Central memory CD8-positive, alpha-beta T cell (primary cell): ENCODE measurements at regions not wholly inside any gene's neighbourhood (a gene's known extent, or its start where the extent isn't known, plus 50 kb on each side); places are given as distances from the start of the nearest gene placed in this dataset.
"Not testable (repeated sequence)": the region's sequence is repeated elsewhere in the genome, so short reads cannot be mapped to it uniquely, and the experiment has no call there.

Experiments used
- ATAC-seq: fragments of 150-1000 bp; cut with Tn5 transposase; replicated peaks from 2 replicates; pipeline ENCODE4 v1.10.0; 2022; ENCODE audit warnings: mild to moderate bottlenecking, moderate FRiP score, moderate number of reproducible peaks; ENCODE audit not compliant: poor library complexity, severe bottlenecking; ENCODE audit errors: extremely low read depth
- DNase-seq, 2 donors: peaks; one replicate each; pipeline ENCODE4 v3.0.0; 2021; ENCODE audit warnings: low spot score in 2 of 2
- H3K27ac Mint-ChIP-seq: one replicate; pipeline ENCODE4 v1.8.0; 2022; ENCODE audit warnings: low read depth, mild to moderate bottlenecking, moderate library complexity, mixed read lengths
- H3K27me3 Mint-ChIP-seq: one replicate; pipeline ENCODE4 v1.8.0; 2022; ENCODE audit warnings: mixed read lengths
- H3K36me3 Mint-ChIP-seq: one replicate; pipeline ENCODE4 v1.8.0; 2022; ENCODE audit warnings: mild to moderate bottlenecking, moderate library complexity, mixed read lengths; ENCODE audit not compliant: insufficient read depth
- H3K4me1 Mint-ChIP-seq: one replicate; pipeline ENCODE4 v1.8.0; 2022; ENCODE audit warnings: mixed read lengths
- H3K4me3 Mint-ChIP-seq: one replicate; pipeline ENCODE4 v1.8.0; 2022; ENCODE audit warnings: mild to moderate bottlenecking, moderate library complexity, mixed read lengths
- H3K9me3 Mint-ChIP-seq: one replicate; pipeline ENCODE4 v1.8.0; 2022; ENCODE audit warnings: mixed read lengths

DNA sequence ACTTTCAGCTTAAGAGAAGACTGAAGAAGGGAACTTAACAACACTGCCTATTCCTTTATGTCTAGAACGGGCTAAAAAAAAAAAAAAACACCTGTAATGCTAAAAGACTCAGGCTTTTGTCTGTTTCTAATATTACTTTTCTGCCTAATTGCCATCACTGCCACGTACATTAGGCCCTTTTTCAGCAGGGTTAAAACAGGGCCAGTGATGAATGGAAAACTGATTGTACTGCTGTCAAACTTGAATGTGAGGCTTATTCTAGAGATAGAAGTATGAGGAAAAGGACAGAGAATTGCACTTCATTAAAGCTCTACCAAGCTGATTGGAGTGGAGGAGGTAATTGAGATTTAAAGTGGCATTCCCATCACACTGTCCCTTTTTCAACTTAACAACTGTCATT lies 535.8 kb downstream of the PRKD1 start:
- DNase-seq = no peak
- no peaks in the 10 kb centered on the region for H3K27me3 Mint-ChIP-seq
- peaks cover 17% of the 10 kb centered on the region for H3K9me3 Mint-ChIP-seq
- H3K27ac Mint-ChIP-seq = no peak overlapping the region
- no peak for ATAC-seq
- H3K36me3 Mint-ChIP-seq = no peaks in the 10 kb centered on the region
- H3K4me3 Mint-ChIP-seq = no peak overlapping the region
- no peaks in the 10 kb centered on the region for H3K4me1 Mint-ChIP-seq

DNA sequence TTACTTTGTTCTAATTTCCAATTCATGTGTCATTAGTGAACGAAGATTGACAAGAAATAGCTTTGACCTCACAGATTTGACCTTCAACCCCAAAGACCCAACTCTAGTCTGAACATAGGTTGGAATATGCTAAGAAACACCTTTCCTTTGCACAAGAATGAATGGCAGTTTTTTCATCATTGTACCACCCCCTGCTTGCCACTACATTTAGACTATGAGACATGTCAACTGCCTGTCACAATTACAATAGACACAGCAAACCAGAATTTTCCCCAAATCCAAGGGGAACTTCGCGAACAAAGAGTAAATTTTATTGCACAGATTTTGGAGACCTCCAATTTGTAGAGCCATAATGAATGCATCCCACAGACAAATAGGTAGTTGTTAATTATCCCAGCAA lies 535.4 kb downstream of the PRKD1 start:
- no peak for DNase-seq
- no peaks in the 10 kb centered on the region for H3K27me3 Mint-ChIP-seq
- ATAC-seq = no peak
- H3K9me3 Mint-ChIP-seq = peaks cover 17% of the 10 kb centered on the region
- H3K4me3 Mint-ChIP-seq = no peak overlapping the region
- H3K27ac Mint-ChIP-seq = no peak overlapping the region
- no peaks in the 10 kb centered on the region for H3K4me1 Mint-ChIP-seq
- H3K36me3 Mint-ChIP-seq = no peaks in the 10 kb centered on the region

DNA sequence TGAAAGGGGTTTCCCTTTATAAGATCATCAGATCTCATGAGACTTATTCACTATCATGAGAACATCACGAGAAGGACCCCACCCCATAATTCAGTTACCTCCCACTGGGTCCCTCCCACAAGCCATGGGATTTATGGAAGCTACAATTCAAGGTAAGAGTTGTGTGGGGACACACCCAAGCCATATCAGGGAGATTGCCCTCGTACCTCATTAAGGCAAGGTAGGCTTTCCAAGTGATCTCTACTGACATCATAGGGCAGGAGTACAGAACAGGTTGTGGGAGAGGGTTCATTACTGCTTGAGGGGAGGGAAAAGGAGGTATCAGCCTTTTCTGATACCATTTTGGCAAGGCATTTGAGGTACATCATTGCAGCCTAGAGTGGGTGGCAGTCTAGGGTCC lies 524.6 kb downstream of the PRKD1 start:
- no peak overlapping the region for H3K4me3 Mint-ChIP-seq
- H3K36me3 Mint-ChIP-seq = no peaks in the 10 kb centered on the region
- no peaks in the 10 kb centered on the region for H3K4me1 Mint-ChIP-seq
- DNase-seq (no peak), ATAC-seq (no peak)
- H3K27ac Mint-ChIP-seq = no peak overlapping the region
- H3K27me3 Mint-ChIP-seq = no peaks in the 10 kb centered on the region
- H3K9me3 Mint-ChIP-seq = peaks cover 20% of the 10 kb centered on the region

DNA sequence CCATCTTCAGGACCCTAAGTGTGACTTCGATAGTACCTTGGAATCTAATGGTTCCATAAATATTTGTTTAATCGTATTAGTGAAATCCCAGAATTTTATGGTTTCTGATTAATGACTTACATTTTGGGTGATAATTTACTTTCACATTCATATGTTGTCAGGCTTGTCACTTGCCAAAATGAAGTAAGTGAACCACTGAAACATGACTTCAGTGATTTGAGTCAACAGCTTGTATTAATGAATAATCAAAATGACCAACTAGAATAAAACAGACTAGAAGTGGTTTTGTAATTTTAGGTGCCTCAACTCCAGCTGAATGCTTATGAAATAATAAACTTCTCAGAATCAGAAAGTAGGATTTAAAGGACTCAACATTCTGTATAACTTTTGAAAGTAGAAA lies 517.1 kb downstream of the PRKD1 start:
- no peak for DNase-seq
- no peaks in the 10 kb centered on the region for H3K36me3 Mint-ChIP-seq
- H3K4me3 Mint-ChIP-seq = no peak overlapping the region
- H3K27me3 Mint-ChIP-seq = no peaks in the 10 kb centered on the region
- no peak for ATAC-seq
- no peak overlapping the region for H3K27ac Mint-ChIP-seq
- peaks cover 10% of the 10 kb centered on the region for H3K9me3 Mint-ChIP-seq
- no peaks in the 10 kb centered on the region for H3K4me1 Mint-ChIP-seq

DNA sequence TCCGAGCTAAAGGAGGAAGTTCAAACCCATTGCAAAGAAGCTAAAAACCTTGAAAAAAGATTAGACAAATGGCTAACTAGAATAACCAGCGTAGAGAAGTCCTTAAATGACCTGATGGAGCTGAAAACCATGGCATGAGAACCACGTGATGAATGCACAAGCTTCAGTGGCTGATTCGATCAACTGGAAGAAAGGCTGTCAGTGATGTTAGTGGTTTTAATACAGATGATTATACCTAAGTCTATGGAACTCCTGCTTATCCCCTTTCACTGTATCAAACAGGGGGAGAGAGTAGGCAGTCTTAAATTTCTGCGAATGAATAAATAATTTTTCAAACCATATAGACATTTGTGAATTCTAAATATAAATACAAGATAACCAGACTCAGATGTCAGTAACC lies 512.7 kb downstream of the PRKD1 start:
- not testable (repeated sequence) for ATAC-seq, DNase-seq, H3K36me3 Mint-ChIP-seq, H3K27me3 Mint-ChIP-seq, H3K4me1 Mint-ChIP-seq, H3K27ac Mint-ChIP-seq, H3K4me3 Mint-ChIP-seq
- peaks cover 14% of the 10 kb centered on the region for H3K9me3 Mint-ChIP-seq

DNA sequence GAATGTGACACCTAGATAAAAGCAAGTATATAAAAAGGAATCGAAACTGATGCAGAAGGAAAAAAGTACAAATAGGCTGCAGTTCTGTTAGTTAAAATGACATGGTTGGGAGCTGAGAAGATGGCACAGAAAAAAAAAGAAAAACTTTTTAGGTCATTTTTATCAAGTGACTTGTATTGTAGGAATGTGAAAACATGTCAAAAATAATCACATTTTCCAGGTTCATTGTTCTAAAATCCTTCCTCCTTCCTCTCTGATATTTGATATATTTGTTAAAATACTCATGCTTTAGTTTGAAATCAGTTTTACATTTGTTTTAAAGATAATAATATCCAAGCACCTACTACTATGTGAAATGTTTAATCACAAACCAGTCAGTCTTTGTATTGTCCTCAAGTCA lies 507.9 kb downstream of the PRKD1 start:
- H3K36me3 Mint-ChIP-seq = no peaks in the 10 kb centered on the region
- H3K9me3 Mint-ChIP-seq = peaks cover 23% of the 10 kb centered on the region
- DNase-seq = no peak
- no peaks in the 10 kb centered on the region for H3K4me1 Mint-ChIP-seq
- no peak for ATAC-seq
- H3K4me3 Mint-ChIP-seq = no peak overlapping the region
- no peak overlapping the region for H3K27ac Mint-ChIP-seq
- no peaks in the 10 kb centered on the region for H3K27me3 Mint-ChIP-seq

DNA sequence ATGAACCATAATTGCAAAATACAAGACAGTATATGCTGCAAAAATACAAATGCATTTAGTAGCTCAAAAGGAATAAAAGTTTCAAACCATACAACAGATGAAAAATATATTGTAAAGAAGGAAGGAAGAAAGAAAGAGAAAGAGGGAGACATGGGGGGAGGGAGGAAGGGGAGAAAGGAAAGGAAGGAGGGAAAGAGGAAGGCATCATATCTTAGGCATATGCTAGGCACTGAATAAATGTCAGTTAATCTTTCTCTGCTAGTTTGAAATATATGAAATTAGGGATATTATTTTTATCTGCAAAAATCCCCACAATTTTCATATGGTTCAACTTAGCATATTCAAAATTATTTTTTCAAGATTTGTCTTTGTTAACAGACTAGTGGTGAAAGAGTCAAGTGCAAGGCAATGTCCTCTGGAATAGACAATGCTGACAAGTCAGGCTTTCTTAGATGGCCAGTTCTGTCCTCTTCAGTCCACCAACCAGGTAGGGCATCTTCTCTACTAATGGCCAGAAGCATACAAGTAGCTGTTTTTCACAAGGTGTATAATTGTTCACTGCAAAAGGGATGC lies 506.4 kb downstream of the PRKD1 start:
- Mint-ChIP-seq H3K36me3 (no peaks in the 10 kb centered on the region), H3K27me3 (no peaks in the 10 kb centered on the region), H3K4me3 (no peak overlapping the region), H3K9me3 (peaks cover 27% of the 10 kb centered on the region), H3K27ac (no peak overlapping the region), H3K4me1 (no peaks in the 10 kb centered on the region)
- ATAC-seq (no peak), DNase-seq (no peak)

DNA sequence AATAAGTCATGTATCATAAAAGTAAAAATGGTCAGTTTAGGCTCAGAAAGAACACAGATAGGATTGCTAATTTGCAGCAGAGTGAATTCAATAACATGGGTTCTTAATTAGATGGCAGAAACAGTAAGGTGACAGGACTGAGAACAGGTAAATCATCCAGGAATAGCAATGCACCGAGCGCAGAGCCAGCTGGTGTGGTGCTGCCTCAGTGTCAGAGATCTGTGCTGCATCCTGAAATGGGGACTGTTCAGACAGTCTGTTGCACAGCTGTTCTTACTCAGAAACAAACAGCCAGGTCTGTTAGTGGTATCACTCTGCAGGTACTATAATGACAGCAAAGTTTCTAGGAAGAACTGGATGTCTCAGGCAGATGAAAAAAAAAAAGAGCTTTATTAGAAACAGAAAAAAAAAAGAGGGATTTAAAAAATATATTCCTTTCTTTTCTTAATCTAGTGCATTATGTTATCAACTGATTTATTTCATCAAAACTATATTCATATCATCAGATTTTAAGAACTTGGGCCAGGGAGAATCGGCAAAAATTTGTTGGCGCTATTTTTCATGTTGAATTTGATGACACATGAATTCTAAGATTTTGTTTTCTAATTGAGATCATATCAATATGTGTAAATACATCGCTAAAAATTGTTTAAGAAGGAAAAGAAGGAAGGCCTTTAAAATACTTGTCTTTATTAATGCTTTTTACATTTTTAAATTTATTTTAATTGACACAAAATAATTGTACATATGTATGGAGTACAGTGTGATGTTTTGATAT lies 501.8 kb downstream of the PRKD1 start:
- Mint-ChIP-seq H3K4me3 (no peak overlapping the region), H3K27me3 (no peaks in the 10 kb centered on the region), H3K27ac (no peak overlapping the region), H3K9me3 (peaks cover 34% of the 10 kb centered on the region), H3K36me3 (no peaks in the 10 kb centered on the region), H3K4me1 (no peaks in the 10 kb centered on the region)
- ATAC-seq (no peak), DNase-seq (no peak)

DNA sequence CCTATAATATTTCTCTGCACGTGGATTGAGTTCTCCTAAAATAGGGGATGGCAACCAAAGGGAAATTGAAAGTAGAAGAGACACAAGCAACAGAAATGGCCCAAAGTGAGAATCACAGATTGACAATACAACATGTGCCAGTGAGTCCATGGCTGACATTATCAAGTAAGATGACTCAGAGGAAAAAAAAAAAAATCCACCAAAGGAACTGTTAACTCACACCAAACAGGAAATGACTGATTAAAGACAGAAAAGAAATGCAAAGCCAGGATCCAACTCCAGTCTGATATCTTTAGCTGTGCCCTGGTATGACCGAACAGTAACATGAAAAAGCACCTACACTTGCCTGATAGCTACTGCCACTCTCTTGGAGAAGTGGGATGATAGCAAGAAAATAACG lies 485.0 kb downstream of the PRKD1 start:
- no peaks in the 10 kb centered on the region for H3K27me3 Mint-ChIP-seq
- H3K9me3 Mint-ChIP-seq = peaks cover 26% of the 10 kb centered on the region
- no peaks in the 10 kb centered on the region for H3K36me3 Mint-ChIP-seq
- H3K4me3 Mint-ChIP-seq = no peak overlapping the region
- ATAC-seq = no peak
- no peaks in the 10 kb centered on the region for H3K4me1 Mint-ChIP-seq
- H3K27ac Mint-ChIP-seq = no peak overlapping the region
- DNase-seq = no peak

DNA sequence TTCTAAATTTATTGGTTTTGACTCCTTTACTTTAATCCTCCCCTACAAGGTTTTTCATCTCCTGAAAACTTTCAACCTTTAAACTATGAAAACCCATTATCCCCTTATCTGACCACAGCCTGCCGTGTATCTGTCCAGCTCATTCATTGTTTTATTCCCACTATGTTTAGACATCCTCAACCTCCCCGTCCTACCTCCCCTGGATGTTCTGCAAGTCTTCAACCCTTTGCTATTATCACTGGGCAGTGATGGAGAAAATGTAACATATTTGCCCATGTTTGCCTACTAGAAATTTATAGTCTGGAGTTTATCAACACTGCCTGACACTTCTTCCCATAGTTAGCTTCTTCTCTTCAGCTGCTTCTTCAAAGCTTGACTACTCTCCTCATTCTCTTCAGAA lies 483.4 kb downstream of the PRKD1 start:
- H3K36me3 Mint-ChIP-seq = no peaks in the 10 kb centered on the region

DNA sequence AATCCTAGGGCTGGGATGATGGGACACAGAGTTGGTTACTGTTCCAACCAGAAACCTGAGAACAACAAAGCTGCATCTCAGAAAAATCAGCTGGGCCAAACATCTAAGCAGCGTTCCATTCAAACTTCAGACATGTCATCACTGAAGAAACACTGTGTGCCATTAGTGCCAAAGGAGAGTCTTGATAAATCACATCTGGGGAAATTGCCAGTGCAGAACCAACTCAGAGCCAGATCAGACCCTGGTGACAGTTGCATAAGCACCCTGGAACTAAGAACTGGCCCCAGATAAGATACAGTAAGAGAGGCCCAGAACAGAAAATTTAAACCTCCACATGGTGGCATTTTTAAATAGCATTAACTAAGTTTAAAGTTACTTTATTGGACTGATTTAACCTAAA lies 482.8 kb downstream of the PRKD1 start:
- H3K4me1 Mint-ChIP-seq = no peaks in the 10 kb centered on the region
- H3K27ac Mint-ChIP-seq = no peak overlapping the region

More for the DNA sequence above, 483.4 kb downstream of the PRKD1 start:
- H3K4me1 Mint-ChIP-seq = no peaks in the 10 kb centered on the region
- no peak overlapping the region for H3K27ac Mint-ChIP-seq
- peaks cover 23% of the 10 kb centered on the region for H3K9me3 Mint-ChIP-seq
- ATAC-seq = no peak
- H3K27me3 Mint-ChIP-seq = no peaks in the 10 kb centered on the region
- DNase-seq = no peak
- H3K4me3 Mint-ChIP-seq = no peak overlapping the region

DNA sequence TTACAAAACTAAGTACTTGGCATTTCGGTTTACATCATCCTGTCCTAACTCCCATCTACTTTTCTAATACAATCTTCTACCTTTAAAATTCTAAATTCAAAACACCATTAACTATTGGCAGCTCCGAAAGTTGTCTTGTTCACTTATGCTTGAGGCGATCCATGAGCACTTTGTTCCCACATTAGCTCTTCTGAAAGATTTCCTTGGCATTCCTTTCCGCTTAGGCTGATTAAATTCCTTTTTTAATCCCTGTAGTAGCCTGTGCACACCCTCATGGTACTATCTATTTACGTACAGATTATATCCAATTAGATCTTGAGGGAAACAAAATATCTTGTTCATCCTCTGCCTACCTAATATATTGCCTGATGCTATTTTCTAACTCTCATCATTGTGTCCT lies 480.7 kb downstream of the PRKD1 start:
- DNase-seq (no peak), ATAC-seq (no peak)
- H3K36me3 Mint-ChIP-seq = no peaks in the 10 kb centered on the region
- H3K27ac Mint-ChIP-seq = no peak overlapping the region
- H3K27me3 Mint-ChIP-seq = no peaks in the 10 kb centered on the region
- H3K4me3 Mint-ChIP-seq = no peak overlapping the region
- H3K4me1 Mint-ChIP-seq = no peaks in the 10 kb centered on the region
- H3K9me3 Mint-ChIP-seq = peaks cover 23% of the 10 kb centered on the region

More for the DNA sequence above, 482.8 kb downstream of the PRKD1 start:
- H3K36me3 Mint-ChIP-seq = no peaks in the 10 kb centered on the region
- peaks cover 23% of the 10 kb centered on the region for H3K9me3 Mint-ChIP-seq
- no peak for DNase-seq
- H3K4me3 Mint-ChIP-seq = no peak overlapping the region
- no peaks in the 10 kb centered on the region for H3K27me3 Mint-ChIP-seq
- ATAC-seq = no peak

DNA sequence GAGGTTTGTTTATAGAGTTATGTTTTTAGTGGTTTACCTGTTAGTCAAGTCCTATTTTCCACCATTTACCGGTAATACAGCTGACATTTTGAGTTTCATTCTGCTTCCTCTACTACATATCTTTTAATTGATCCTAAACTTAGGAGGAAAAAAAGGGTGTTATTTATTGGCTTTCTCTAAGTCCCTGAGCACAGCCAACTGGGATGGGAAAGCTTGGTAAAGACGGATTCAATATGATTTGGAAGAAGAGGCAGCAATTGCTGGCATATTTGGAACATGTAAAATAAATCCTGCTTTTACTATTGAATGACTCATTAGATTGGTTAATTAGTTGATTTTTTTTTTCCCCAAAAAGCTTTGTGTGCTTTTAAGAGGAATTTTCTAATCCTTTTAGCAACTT lies 475.7 kb downstream of the PRKD1 start:
- no peaks in the 10 kb centered on the region for H3K4me1 Mint-ChIP-seq
- no peak for DNase-seq
- ATAC-seq = no peak
- H3K36me3 Mint-ChIP-seq = no peaks in the 10 kb centered on the region
- H3K27me3 Mint-ChIP-seq = no peaks in the 10 kb centered on the region
- H3K27ac Mint-ChIP-seq = no peak overlapping the region
- peaks cover 2% of the 10 kb centered on the region for H3K9me3 Mint-ChIP-seq
- H3K4me3 Mint-ChIP-seq = no peak overlapping the region
